ENCODE measurements at regions not wholly inside any gene's neighbourhood (a gene's known extent, or its start where the extent isn't known, plus 50 kb on each side); places are given as distances from the start of the nearest gene placed in this dataset.

DNA sequence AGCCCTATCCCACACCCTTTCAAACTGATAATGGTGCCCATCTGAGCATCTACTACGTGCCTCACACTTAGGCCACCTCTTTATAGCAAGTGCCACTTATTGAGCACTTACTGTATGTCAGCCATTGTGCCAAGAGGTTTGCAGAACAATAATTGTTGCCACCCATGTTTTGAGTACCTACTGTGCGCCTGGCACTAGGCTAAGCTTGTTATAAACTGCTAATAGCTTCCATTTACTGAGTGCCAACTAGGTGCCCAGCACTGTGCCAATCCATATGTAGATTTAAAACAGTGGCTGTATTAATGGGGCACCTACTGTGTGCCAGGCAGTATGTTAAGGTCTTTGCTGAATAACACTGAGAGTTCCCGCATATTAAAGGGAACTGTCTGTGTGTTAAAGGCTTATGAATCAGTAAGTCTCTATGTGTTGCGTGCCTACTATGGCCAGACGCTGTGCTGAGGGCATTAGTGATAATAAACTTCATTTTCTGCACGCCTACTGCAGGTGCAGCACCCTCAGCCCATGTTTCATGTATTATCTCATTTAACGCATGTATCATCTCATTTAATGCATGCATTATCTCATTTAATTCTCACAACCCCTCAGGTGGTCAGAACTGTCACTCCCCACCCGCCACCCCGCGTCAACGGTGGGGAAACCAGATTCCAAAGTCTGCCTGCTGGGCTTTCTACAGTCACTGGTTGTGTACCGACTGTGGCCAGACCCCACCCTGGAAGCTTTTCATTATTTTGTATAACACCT, 105.0 kb downstream of the PTPRS start:
- no peak for DNase-seq (ENCODE audit: low read depth)
- H3K4me3 ChIP-seq (ENCODE audit: low read length) = no peak overlapping the region
- TF ChIP-seq, protein P1, sequence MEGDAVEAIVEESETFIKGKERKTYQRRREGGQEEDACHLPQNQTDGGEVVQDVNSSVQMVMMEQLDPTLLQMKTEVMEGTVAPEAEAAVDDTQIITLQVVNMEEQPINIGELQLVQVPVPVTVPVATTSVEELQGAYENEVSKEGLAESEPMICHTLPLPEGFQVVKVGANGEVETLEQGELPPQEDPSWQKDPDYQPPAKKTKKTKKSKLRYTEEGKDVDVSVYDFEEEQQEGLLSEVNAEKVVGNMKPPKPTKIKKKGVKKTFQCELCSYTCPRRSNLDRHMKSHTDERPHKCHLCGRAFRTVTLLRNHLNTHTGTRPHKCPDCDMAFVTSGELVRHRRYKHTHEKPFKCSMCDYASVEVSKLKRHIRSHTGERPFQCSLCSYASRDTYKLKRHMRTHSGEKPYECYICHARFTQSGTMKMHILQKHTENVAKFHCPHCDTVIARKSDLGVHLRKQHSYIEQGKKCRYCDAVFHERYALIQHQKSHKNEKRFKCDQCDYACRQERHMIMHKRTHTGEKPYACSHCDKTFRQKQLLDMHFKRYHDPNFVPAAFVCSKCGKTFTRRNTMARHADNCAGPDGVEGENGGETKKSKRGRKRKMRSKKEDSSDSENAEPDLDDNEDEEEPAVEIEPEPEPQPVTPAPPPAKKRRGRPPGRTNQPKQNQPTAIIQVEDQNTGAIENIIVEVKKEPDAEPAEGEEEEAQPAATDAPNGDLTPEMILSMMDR (conservative IDR thresholded peaks at IDR 0.05; ENCODE audit: low read depth, low read length) = no peak

DNA sequence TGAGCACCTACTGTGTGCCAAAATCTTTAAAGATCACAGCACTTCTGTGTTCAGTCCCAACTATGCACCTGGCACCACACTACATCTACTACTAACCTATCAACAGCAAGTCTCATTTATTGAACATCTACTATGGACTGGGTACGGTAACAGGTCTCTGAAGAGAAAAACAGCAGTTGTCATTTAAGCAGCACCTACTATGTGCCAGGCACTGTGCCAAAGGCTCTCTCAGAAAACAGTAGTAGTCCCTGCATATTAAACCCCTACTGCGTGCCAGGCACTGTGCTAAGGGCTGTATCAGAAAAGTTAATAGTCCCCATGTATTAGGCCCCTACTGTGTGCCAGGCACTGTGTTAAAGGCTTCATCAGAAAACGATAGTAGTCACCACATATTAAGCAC, 106.2 kb downstream of the PTPRS start:
- no peak for DNase-seq (ENCODE audit: low read depth)
- H3K4me3 ChIP-seq (ENCODE audit: low read length) = no peak overlapping the region
- TF ChIP-seq, protein P1 (conservative IDR thresholded peaks at IDR 0.05; ENCODE audit: low read depth, low read length) = no peak

DNA sequence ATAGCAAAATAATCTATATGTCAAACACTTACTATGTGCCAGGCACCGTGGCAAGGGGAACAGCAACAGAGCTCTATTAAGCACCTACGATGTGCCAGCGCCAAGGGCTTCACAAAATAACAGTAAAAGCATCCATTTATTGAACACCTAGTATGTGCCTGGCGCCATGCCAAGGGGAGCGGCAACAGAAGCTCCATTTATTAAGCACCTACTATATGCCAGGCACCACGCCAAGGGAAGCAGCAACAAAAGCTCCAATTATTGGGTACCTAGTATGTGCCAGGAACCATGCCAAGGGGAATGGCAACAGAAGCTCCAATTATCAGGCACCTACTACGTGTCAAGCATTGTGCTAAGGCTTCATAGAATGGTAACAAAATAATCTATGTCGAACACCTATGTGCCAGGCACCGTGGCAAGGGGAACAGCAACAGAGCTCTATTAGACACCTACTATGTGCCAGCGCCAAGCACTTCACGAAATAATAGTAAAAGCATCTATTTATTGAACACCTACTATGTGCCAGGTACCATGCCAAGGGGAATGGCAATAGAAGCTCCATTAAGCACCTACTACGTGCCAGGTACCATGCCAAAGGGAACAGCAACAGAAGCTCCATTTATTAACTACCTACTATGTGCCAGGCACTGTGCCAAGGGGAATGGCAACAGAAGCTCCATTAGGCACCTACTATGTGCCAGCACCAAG, 107.7 kb downstream of the PTPRS start:
- no peak overlapping the region for H3K4me3 ChIP-seq (ENCODE audit: low read length)
- TF ChIP-seq, protein P1 (conservative IDR thresholded peaks at IDR 0.05; ENCODE audit: low read depth, low read length) = no peak
- DNase-seq (ENCODE audit: low read depth) = no peak

DNA sequence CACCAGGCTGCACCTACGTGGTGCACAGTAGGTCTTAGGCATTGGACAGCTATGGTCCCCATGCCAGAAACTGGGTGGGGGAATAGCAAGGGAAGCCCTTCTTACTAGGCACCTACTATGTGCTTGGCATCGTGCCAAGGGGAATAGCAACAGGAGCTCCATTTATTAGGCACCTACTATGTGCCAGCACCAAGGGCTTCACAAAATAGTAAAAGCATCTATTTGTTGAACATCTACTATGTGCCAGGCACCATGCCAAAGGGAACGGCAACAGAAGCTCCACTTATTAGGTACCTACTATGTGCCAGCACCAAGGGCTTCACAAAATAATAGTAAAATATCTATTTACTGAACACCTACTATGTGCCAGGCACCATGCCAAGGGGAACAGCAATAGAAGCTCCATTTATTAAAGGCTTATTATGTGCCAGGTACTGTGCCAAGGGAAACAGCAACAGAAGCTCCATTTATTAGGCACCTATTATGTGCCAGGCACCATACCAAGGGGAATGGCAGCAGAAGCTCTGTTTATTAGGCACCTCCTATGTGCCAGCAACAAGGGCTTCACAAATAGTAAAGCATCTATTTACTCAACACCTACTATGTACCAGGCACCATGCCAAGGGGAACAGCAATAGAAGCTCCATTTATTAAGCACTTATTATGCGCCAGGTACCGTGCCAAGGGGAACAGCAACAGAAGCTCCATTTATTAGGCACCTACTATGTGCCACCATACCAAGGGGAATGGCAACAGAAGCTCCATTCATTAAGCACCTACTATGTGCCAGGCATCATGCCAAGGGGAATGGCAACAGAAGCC, 108.5 kb downstream of the PTPRS start:
- TF ChIP-seq, protein P1 (conservative IDR thresholded peaks at IDR 0.05; ENCODE audit: low read depth, low read length) = no peak
- no peak for DNase-seq (ENCODE audit: low read depth)
- no peak overlapping the region for H3K4me3 ChIP-seq (ENCODE audit: low read length)

DNA sequence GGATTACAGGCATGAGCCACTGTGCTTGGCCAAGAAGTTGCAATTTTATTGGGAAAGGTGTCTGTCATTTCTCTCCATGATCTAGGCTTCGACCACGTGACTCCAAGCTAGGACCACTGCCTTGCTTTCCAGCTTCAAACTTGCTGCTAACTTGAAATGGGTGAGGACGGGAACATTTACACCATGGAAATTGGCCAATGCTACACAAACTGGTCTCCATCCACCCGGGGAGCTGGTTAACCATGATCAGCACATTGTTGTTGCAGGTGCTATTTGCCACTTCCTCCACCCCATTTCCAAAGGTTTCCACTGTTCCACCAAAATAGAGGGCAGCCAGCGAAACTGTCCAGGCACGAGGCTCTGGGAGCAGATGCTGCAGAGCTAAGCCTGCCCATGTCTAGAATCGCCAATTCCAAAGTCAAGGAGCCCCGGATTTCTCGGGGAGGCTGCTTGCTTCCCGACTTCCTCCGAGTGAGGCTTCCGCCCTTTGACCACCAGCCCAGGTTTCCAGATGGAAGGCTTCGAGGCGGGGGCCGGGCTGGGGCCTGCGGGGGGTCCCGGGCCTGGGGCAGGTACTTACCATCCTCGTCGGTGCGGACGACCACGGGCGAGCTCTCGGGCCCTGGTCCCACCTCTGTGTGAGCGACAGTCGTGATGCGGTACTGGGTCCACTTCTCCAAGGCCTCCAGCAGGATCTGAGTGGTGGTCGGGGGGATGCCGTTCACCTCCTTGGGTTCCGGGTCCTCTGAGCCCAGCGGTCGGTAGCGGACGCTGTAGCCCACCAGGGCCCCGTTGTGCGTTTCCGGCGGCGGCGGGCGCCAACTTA, 109.7 kb downstream of the PTPRS start:
- DNase-seq (ENCODE audit: low read depth) = no peak
- H3K4me3 ChIP-seq (ENCODE audit: low read length) = no peak overlapping the region
- TF ChIP-seq, protein P1 (conservative IDR thresholded peaks at IDR 0.05; ENCODE audit: low read depth, low read length) = no peak

DNA sequence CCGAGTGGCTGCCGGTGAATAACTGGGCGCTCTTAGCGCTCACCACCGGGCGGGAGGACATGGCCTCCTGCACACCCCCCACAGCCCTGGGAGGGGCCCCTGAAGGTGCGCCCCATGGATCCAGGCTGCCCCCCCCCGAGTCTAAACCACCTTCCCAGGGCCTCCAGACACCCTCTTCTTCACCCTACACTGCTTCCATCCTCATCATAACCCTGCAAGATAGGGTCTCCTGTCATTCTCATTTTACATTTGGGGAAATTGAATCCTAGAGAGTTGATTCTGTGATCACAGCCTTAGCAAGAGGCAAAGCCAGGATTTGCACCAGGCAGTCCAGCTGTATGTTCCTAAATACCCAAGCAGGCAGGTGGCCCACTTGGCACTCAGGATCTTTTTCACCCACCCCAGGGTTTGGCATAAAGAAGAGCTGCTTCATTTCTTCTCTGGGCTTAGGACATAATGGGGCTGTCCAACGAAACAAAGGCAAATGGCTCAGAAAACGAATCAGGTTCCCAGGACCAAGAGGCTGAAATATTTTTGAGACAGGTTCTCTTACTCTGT, 110.8 kb downstream of the PTPRS start:
- TF ChIP-seq, protein P1 (conservative IDR thresholded peaks at IDR 0.05; ENCODE audit: low read depth, low read length) = no peak
- no peak overlapping the region for H3K4me3 ChIP-seq (ENCODE audit: low read length)
- no peak for DNase-seq (ENCODE audit: low read depth)

Measured in retinal pigment epithelial cell (primary cell).